DND-41 (cell line): ENCODE measurements at regions not wholly inside any gene's neighbourhood (a gene's known extent, or its start where the extent isn't known, plus 50 kb on each side); places are given as distances from the start of the nearest gene placed in this dataset.

ENCODE experiments used
- EZH2 ChIP-seq: IDR thresholded peaks from 3 replicates; pipeline ENCODE4 v1.6.1; 2012; ENCODE audit warnings: borderline replicate concordance, low read depth, mild to moderate bottlenecking, moderate library complexity, low read length, inconsistent platforms; ENCODE audit not compliant: severe bottlenecking
- TF ChIP-seq, protein P1 (sequence below): IDR thresholded peaks from 2 replicates; pipeline ENCODE4 v1.5.1; 2012; ENCODE audit warnings: borderline replicate concordance, low read length, moderate library complexity, mild to moderate bottlenecking; ENCODE audit not compliant: poor library complexity, severe bottlenecking; ENCODE audit errors: extremely low read depth

DNA sequence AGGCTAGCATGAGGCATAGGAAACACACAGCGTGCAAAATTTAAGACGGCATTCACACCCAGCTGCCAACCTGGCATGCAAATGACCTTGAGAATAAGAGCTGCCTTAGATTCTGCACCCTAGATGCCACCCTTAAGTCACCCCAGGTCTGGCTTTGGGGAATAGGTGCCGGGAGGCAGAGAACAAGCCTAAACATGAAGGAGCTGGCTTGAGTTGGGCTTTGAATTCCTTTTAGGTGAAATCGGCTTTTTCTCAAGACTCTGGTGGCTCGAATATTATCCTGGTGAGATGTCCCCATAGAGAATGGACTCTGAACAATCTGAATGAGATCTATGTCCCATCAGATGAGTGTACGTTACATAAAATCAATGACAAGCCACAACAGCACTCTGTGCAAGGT, 1090.5 kb downstream of the VRK1 start:
- TF ChIP-seq, protein P1, sequence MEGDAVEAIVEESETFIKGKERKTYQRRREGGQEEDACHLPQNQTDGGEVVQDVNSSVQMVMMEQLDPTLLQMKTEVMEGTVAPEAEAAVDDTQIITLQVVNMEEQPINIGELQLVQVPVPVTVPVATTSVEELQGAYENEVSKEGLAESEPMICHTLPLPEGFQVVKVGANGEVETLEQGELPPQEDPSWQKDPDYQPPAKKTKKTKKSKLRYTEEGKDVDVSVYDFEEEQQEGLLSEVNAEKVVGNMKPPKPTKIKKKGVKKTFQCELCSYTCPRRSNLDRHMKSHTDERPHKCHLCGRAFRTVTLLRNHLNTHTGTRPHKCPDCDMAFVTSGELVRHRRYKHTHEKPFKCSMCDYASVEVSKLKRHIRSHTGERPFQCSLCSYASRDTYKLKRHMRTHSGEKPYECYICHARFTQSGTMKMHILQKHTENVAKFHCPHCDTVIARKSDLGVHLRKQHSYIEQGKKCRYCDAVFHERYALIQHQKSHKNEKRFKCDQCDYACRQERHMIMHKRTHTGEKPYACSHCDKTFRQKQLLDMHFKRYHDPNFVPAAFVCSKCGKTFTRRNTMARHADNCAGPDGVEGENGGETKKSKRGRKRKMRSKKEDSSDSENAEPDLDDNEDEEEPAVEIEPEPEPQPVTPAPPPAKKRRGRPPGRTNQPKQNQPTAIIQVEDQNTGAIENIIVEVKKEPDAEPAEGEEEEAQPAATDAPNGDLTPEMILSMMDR = no peak
- TF ChIP-seq EZH2 = no peak
